Choroid plexus epithelial cell (primary cell): ENCODE measurements at regions not wholly inside any gene's neighbourhood (a gene's known extent, or its start where the extent isn't known, plus 50 kb on each side); places are given as distances from the start of the nearest gene placed in this dataset.
"Not testable (repeated sequence)": the region's sequence is repeated elsewhere in the genome, so short reads cannot be mapped to it uniquely, and the experiment has no call there.

Experiments
- DNase-seq: peaks from one replicate; pipeline ENCODE4 v3.0.0-alpha.2; 2010; ENCODE audit warnings: low read depth
- H3K4me3 ChIP-seq: 2 replicates; pipeline ENCODE4 v1.5.1; 2011; ENCODE audit warnings: low read depth, mild to moderate bottlenecking, control low read depth, low read length, moderate library complexity
- CTCF ChIP-seq: conservative IDR thresholded peaks from 2 replicates; pipeline ENCODE4 v1.5.1; 2011; ENCODE audit warnings: low read depth, mild to moderate bottlenecking, control low read depth, inconsistent platforms, low read length, moderate library complexity

GRCh38 chrX:828411-828959 lies 197.9 kb downstream of the SHOX start:
- peak; percentile 39 for DNase-seq

GRCh38 chrX:826448-826847 lies 195.9 kb downstream of the SHOX start:
- TF ChIP-seq CTCF, result no peak
- peak; percentile 50 for DNase-seq
- no peak overlapping the region for H3K4me3 ChIP-seq

More at GRCh38 chrX:828411-828959, 197.9 kb downstream of the SHOX start:
- peak overlapping the region; percentile 9 for H3K4me3 ChIP-seq
- TF ChIP-seq CTCF, result no peak

- H3K4me3 ChIP-seq, result peak overlapping the region; percentile 12
- TF ChIP-seq CTCF, result peak; percentile 1
- peak; percentile 79 for DNase-seq
These were observed 195.4 kb downstream of the SHOX start for GRCh38 chrX:825991-826390.

- DNase-seq, H3K4me3 ChIP-seq: not testable (repeated sequence)
These were observed 192.5 kb downstream of the SHOX start for GRCh38 chrX:823073-823472.

GRCh38 chrX:821327-822107 lies 190.9 kb downstream of the SHOX start:
- DNase-seq, result peak; percentile 9
- no peak for TF ChIP-seq CTCF

GRCh38 chrX:819684-820083 lies 189.1 kb downstream of the SHOX start:
- H3K4me3 ChIP-seq, result no peak overlapping the region
- DNase-seq, result no peak
- TF ChIP-seq CTCF, result no peak

More at GRCh38 chrX:821327-822107, 190.9 kb downstream of the SHOX start:
- H3K4me3 ChIP-seq, result no peak overlapping the region

- TF ChIP-seq CTCF, result no peak
- no peak overlapping the region for H3K4me3 ChIP-seq
These were observed 187.2 kb downstream of the SHOX start for GRCh38 chrX:817759-818300.

GRCh38 chrX:817147-817546 lies 186.6 kb downstream of the SHOX start:
- DNase-seq, result not testable (repeated sequence)

More at GRCh38 chrX:817759-818300, 187.2 kb downstream of the SHOX start:
- DNase-seq, result no peak

More at GRCh38 chrX:817147-817546, 186.6 kb downstream of the SHOX start:
- not testable (repeated sequence) for H3K4me3 ChIP-seq
